ENCODE measurements at regions not wholly inside any gene's neighbourhood (a gene's known extent, or its start where the extent isn't known, plus 50 kb on each side); places are given as distances from the start of the nearest gene placed in this dataset.

DNA sequence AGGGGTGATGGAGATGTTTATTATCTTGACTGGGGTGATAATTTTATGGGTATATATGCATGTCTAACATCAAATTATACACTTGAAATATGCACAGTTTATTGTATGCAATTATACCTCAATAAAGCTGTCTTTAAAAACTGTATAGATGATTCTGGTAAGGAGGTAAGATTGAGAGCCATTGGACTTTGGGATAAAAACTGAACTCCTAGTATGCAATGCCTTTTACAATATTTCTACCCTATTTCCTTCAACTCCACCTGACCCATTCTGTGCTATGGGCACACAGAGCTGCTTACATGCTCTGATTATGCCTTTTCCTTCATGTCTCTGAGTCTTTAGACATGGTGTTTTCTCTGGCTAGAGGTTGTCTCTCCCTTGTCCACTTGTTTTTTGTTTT, 63.9 kb upstream of the UGP2 start:
- Mint-ChIP-seq H3K36me3 (ENCODE audit: low read depth) (no peaks in the 10 kb centered on the region), H3K27ac (no peak overlapping the region), H3K27me3 (no peaks in the 10 kb centered on the region), H3K9me3 (peaks cover 6% of the 10 kb centered on the region), H3K4me1 (ENCODE audit: low read depth) (no peaks in the 10 kb centered on the region), H3K4me3 (no peak overlapping the region)
- no peak overlapping the region for H3K4me3 ChIP-seq (ENCODE audit: low read length)
- no peaks in the 10 kb centered on the region for H3K4me1 ChIP-seq (ENCODE audit: insufficient read depth, low read length)
- TF ChIP-seq, protein P1, sequence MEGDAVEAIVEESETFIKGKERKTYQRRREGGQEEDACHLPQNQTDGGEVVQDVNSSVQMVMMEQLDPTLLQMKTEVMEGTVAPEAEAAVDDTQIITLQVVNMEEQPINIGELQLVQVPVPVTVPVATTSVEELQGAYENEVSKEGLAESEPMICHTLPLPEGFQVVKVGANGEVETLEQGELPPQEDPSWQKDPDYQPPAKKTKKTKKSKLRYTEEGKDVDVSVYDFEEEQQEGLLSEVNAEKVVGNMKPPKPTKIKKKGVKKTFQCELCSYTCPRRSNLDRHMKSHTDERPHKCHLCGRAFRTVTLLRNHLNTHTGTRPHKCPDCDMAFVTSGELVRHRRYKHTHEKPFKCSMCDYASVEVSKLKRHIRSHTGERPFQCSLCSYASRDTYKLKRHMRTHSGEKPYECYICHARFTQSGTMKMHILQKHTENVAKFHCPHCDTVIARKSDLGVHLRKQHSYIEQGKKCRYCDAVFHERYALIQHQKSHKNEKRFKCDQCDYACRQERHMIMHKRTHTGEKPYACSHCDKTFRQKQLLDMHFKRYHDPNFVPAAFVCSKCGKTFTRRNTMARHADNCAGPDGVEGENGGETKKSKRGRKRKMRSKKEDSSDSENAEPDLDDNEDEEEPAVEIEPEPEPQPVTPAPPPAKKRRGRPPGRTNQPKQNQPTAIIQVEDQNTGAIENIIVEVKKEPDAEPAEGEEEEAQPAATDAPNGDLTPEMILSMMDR (IDR thresholded peaks at IDR 0.05), result no peak
- DNase-seq (no peak), ATAC-seq (ENCODE audit: poor library complexity) (no peak)
- POLR2A ChIA-PET, result no interaction called here
- H3K27me3 ChIP-seq (ENCODE audit: control insufficient read depth in 1 of 2, insufficient read depth in 2 of 2, low read length in 2 of 2), result no peaks in the 10 kb centered on the region
- H3K9me3 ChIP-seq (ENCODE audit: control insufficient read depth in 1 of 2, insufficient read depth in 1 of 2, low read length in 2 of 2), result no peaks in the 10 kb centered on the region
- CTCF ChIA-PET, result no interaction called here
- H3K27ac ChIP-seq (ENCODE audit: low read depth in 1 of 2, low read length in 2 of 2), result no peak overlapping the region
- H3K36me3 ChIP-seq (ENCODE audit: insufficient read depth, low read length), result no peaks in the 10 kb centered on the region
- intact Hi-C loops (cut with DNase I, micrococcal nuclease), result no loop called here

DNA sequence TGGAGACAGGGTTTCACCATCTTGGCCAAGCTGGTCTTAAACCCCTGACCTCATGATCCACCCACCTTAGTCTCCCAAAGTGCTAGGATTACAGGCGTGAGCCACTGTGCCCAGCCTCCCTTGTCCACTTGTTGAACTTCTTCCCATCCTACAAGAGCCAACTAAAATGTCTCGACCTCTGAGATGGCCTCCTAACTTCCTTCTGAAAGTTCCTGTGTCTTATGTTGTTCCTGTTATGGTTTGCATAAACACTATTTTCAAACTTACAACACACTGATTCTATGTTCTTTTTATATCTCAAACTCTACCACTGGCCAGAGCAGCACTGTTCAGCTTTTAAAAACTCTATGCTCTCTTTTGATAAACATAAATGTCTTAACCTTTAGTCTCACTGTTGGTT, 63.3 kb upstream of the UGP2 start:
- ATAC-seq (ENCODE audit: poor library complexity) (no peak), DNase-seq (no peak)
- TF ChIP-seq, protein P1 (IDR thresholded peaks at IDR 0.05), result no peak
- no peak overlapping the region for H3K4me3 ChIP-seq (ENCODE audit: low read length)
- H3K4me1 ChIP-seq (ENCODE audit: insufficient read depth, low read length), result no peaks in the 10 kb centered on the region
- H3K36me3 ChIP-seq (ENCODE audit: insufficient read depth, low read length), result no peaks in the 10 kb centered on the region
- Mint-ChIP-seq H3K4me1 (ENCODE audit: low read depth) (no peaks in the 10 kb centered on the region), H3K27ac (no peak overlapping the region), H3K36me3 (ENCODE audit: low read depth) (no peaks in the 10 kb centered on the region), H3K27me3 (no peaks in the 10 kb centered on the region), H3K4me3 (no peak overlapping the region), H3K9me3 (peaks cover 6% of the 10 kb centered on the region)
- POLR2A ChIA-PET, result no interaction called here
- CTCF ChIA-PET, result no interaction called here
- no peak overlapping the region for H3K27ac ChIP-seq (ENCODE audit: low read depth in 1 of 2, low read length in 2 of 2)
- no peaks in the 10 kb centered on the region for H3K27me3 ChIP-seq (ENCODE audit: control insufficient read depth in 1 of 2, insufficient read depth in 2 of 2, low read length in 2 of 2)
- intact Hi-C loops (cut with DNase I, micrococcal nuclease), result no loop called here
- no peaks in the 10 kb centered on the region for H3K9me3 ChIP-seq (ENCODE audit: control insufficient read depth in 1 of 2, insufficient read depth in 1 of 2, low read length in 2 of 2)

DNA sequence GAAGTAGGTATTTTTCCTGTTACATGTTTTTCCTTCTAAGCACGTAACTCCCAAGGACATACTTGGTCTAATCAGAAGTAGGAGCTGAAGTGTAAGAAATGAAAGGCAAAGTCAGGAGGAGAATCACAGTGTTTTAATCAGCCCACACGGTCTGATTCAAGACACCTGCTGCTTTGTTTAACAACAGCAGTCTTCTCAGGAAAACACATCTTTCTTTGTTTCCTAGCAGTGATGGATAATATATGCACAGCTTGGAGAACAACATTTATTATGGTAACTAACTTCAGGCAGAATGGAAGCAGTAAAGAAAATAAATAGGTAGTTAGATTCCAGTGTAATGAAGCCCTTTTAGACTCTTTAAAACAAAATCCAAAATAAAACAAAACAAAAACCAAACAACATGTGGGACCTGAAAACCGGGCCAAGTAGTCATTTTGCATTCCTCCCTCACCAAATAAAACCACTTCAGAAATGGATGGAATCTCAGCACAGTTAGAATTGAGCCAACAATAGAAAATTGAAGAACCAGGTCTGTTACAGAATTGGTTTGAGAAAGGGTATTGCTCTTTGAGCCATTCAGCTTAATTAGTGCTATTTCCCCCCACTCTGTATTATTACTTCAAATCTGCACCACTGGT, 61.1 kb upstream of the UGP2 start:
- DNase-seq (no peak), ATAC-seq (ENCODE audit: poor library complexity) (no peak)
- Histone ChIP-seq H3K4me3 (ENCODE audit: low read length) (no peak overlapping the region), H3K4me1 (ENCODE audit: insufficient read depth, low read length) (no peaks in the 10 kb centered on the region), H3K36me3 (ENCODE audit: insufficient read depth, low read length) (no peaks in the 10 kb centered on the region), H3K27me3 (ENCODE audit: control insufficient read depth in 1 of 2, insufficient read depth in 2 of 2, low read length in 2 of 2) (no peaks in the 10 kb centered on the region), H3K9me3 (ENCODE audit: control insufficient read depth in 1 of 2, insufficient read depth in 1 of 2, low read length in 2 of 2) (no peaks in the 10 kb centered on the region), H3K27ac (ENCODE audit: low read depth in 1 of 2, low read length in 2 of 2) (no peak overlapping the region)
- no peaks in the 10 kb centered on the region for H3K4me1 Mint-ChIP-seq (ENCODE audit: low read depth)
- peaks cover 6% of the 10 kb centered on the region for H3K9me3 Mint-ChIP-seq
- ChIA-PET CTCF (interaction anchor here (0.7 to 0.8 kb wide), 2 partner anchors 18 to 176 kb away, joined by 3 read pairs; no protein-coding TSS in a partner anchor), POLR2A (no interaction called here)
- no peak overlapping the region for H3K27ac Mint-ChIP-seq
- H3K4me3 Mint-ChIP-seq, result no peak overlapping the region
- intact Hi-C loops (cut with DNase I, micrococcal nuclease), result no loop called here
- H3K27me3 Mint-ChIP-seq, result no peaks in the 10 kb centered on the region
- H3K36me3 Mint-ChIP-seq (ENCODE audit: low read depth), result no peaks in the 10 kb centered on the region
- TF ChIP-seq, protein P1 (IDR thresholded peaks at IDR 0.05), result no peak
